MCF 10A (cell line): ENCODE measurements at regions not wholly inside any gene's neighbourhood (a gene's known extent, or its start where the extent isn't known, plus 50 kb on each side); places are given as distances from the start of the nearest gene placed in this dataset.

Experiments
- BruUV-seq: library from RNA; stranded (reverse); fragments of 400-500 nt; replicated peaks from 2 replicates; lab custom pipeline; 2021; lab: Mats Ljungman, UMichigan
- CTCF ChIA-PET: fragments of 300-600 bp; sonication (Branson Sonifier 250); formaldehyde crosslinking; extraction: SDS; loops from one replicate; lab custom pipeline; 2021; ENCODE audit warnings: antibody characterized with exemption, inconsistent platforms; lab: Yijun Ruan, JAX
- POLR2A ChIA-PET: fragments of 300-600, 350-650 bp; sonication (Branson Sonifier 250); formaldehyde crosslinking; extraction: SDS; loops from one replicate; lab custom pipeline; 2020; ENCODE audit warnings: antibody characterized with exemption, inconsistent platforms; lab: Yijun Ruan, JAX
- DNase-seq: peaks from one replicate; pipeline ENCODE4 v3.0.0-alpha.2; 2018; ENCODE audit not compliant: unreplicated experiment
- H3K27ac Mint-ChIP-seq: one replicate; pipeline ENCODE4 v1.8.0; 2022; ENCODE audit warnings: mild to moderate bottlenecking, low read depth, mixed read lengths; ENCODE audit not compliant: unreplicated experiment
- H3K27me3 Mint-ChIP-seq: one replicate; pipeline ENCODE4 v1.8.0; 2022; ENCODE audit warnings: mixed read lengths; ENCODE audit not compliant: insufficient read depth, unreplicated experiment
- H3K36me3 Mint-ChIP-seq: one replicate; pipeline ENCODE4 v1.8.0; 2022; ENCODE audit warnings: mild to moderate bottlenecking, moderate library complexity, mixed read lengths; ENCODE audit not compliant: insufficient read depth, unreplicated experiment
- H3K4me1 Mint-ChIP-seq: one replicate; pipeline ENCODE4 v1.8.0; 2022; ENCODE audit warnings: mixed read lengths; ENCODE audit not compliant: insufficient read depth, unreplicated experiment
- H3K4me3 Mint-ChIP-seq: one replicate; pipeline ENCODE4 v1.8.0; 2022; ENCODE audit warnings: mild to moderate bottlenecking, moderate library complexity, mixed read lengths; ENCODE audit not compliant: unreplicated experiment
- H3K9me3 Mint-ChIP-seq: one replicate; pipeline ENCODE4 v1.8.0; 2022; ENCODE audit warnings: mixed read lengths; ENCODE audit not compliant: unreplicated experiment
- intact Hi-C: fragments of 100-400 bp; cut with micrococcal nuclease; formaldehyde crosslinking; loops from 2 replicates; pipeline ENCODE4 v1.14.1; 2022
- TF ChIP-seq, protein P1 (sequence below): fragments of 200-600 bp; IDR thresholded peaks from one replicate; pipeline ENCODE4 v1.8.0; 2022; ENCODE audit warnings: antibody characterized with exemption, mild to moderate bottlenecking; ENCODE audit not compliant: unreplicated experiment

- no peak overlapping the region for H3K27ac Mint-ChIP-seq
- intact Hi-C loops, result no loop called here
- no peaks in the 10 kb centered on the region for H3K4me1 Mint-ChIP-seq
- H3K36me3 Mint-ChIP-seq, result no peaks in the 10 kb centered on the region
- DNase-seq, result no peak
- BruUV-seq, result no TSS peak
- CTCF ChIA-PET, result no interaction called here
- H3K4me3 Mint-ChIP-seq, result no peak overlapping the region
- peaks cover 100% of the 10 kb centered on the region for H3K27me3 Mint-ChIP-seq
- TF ChIP-seq, protein P1, sequence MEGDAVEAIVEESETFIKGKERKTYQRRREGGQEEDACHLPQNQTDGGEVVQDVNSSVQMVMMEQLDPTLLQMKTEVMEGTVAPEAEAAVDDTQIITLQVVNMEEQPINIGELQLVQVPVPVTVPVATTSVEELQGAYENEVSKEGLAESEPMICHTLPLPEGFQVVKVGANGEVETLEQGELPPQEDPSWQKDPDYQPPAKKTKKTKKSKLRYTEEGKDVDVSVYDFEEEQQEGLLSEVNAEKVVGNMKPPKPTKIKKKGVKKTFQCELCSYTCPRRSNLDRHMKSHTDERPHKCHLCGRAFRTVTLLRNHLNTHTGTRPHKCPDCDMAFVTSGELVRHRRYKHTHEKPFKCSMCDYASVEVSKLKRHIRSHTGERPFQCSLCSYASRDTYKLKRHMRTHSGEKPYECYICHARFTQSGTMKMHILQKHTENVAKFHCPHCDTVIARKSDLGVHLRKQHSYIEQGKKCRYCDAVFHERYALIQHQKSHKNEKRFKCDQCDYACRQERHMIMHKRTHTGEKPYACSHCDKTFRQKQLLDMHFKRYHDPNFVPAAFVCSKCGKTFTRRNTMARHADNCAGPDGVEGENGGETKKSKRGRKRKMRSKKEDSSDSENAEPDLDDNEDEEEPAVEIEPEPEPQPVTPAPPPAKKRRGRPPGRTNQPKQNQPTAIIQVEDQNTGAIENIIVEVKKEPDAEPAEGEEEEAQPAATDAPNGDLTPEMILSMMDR, result no peak
- no peaks in the 10 kb centered on the region for H3K9me3 Mint-ChIP-seq
- POLR2A ChIA-PET, result no interaction called here
Measured at GRCh38 chr2:176963568-176964287, 248.9 kb upstream of the HNRNPA3 start.

DNA sequence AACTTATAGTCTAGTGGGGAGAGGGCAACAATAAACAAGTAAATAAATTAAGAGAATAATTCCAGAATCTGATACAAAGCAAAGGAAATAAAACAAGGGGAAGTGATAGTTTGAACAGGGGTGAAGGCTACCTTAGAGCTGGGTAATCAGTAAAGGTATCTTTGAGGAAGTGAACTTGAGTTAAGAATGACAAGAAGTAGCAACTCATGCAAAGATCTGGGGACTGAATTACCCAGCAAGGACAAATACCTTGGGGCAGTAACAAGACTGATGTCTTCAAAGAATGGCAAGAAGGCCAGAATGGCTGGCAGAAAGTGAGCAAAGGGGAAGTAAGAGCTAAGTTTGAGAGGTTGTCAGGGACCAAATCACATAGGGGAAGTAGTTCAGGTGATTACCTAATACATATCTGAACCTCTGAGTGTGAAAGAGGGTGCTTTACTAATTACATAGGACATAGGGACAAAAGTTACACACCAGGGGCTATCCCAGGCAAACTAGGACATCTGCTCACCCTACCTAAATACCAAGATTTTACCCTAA, 244.6 kb upstream of the HNRNPA3 start:
- CTCF ChIA-PET, result no interaction called here

DNA sequence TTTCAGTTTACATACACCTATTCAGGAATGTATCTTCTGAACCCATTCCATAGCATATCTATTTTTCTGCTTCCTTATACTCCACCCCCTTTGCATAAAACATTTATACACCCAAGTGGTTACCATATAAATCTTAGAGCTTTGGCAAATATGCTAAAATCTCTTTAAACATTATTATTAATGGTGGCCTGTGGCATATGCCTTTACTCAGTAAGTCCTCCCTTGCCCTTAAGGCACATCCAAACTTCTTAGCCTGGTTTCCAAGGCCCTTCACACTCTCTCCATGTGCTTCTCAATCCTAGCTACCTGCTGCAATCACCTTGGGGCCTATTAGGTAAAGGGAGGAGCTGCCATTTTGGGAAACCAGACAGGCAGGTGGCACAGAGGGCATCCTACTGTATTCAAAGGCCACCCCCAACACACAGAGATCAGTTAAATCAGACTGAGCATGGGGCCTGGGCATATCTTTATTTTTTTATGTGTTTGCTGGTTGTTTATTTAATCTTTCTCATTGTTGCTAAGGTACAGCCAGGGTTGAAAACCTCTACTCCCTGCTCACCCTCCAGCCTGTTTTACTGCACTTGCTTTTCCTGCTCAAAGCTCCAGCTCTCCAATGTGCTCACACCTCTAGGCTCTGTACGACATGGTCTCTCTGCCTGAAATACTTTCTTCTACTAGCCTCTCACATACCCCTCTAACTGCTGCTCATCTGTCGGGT, 242.8 kb upstream of the HNRNPA3 start:
- Mint-ChIP-seq H3K27me3 (peaks cover 97% of the 10 kb centered on the region), H3K9me3 (no peaks in the 10 kb centered on the region), H3K27ac (no peak overlapping the region), H3K4me3 (no peak overlapping the region), H3K36me3 (no peaks in the 10 kb centered on the region), H3K4me1 (no peaks in the 10 kb centered on the region)
- intact Hi-C loops, result loop anchor here (5.0 kb wide), 1 partner anchor 168 kb away; no protein-coding TSS in a partner anchor
- TF ChIP-seq, protein P1, result no peak
- CTCF ChIA-PET, result no interaction called here
- POLR2A ChIA-PET, result no interaction called here
- no TSS peak for BruUV-seq
- no peak for DNase-seq

More for the DNA sequence above, 244.6 kb upstream of the HNRNPA3 start:
- H3K27me3 Mint-ChIP-seq, result peaks cover 97% of the 10 kb centered on the region
- intact Hi-C loops, result no loop called here
- H3K27ac Mint-ChIP-seq, result no peak overlapping the region
- POLR2A ChIA-PET, result no interaction called here
- H3K4me1 Mint-ChIP-seq, result no peaks in the 10 kb centered on the region
- DNase-seq, result no peak
- no peaks in the 10 kb centered on the region for H3K9me3 Mint-ChIP-seq
- H3K4me3 Mint-ChIP-seq, result no peak overlapping the region
- no peaks in the 10 kb centered on the region for H3K36me3 Mint-ChIP-seq
- TF ChIP-seq, protein P1, result no peak
- no TSS peak for BruUV-seq
